Neural progenitor cell (in vitro differentiated cells): ENCODE measurements at regions not wholly inside any gene's neighbourhood (a gene's known extent, or its start where the extent isn't known, plus 50 kb on each side); places are given as distances from the start of the nearest gene placed in this dataset.

Experiments
- DNase-seq: peaks from one replicate; pipeline ENCODE4 v3.0.0-alpha.2; 2016; ENCODE audit warnings: low spot score
- H2AFZ ChIP-seq: fragments of 200-600 bp; sonication (generic); replicated peaks from 2 replicates; pipeline ENCODE4 v1.6.1; 2016; ENCODE audit warnings: antibody characterized with exemption
- H3F3A ChIP-seq: fragments of 200-600 bp; sonication (generic); 2 replicates; pipeline ENCODE4 v1.6.1; 2016; ENCODE audit warnings: antibody characterized with exemption, low read depth
- H3K27ac ChIP-seq: fragments of 200-600 bp; sonication (generic); 2 replicates; pipeline ENCODE4 v1.5.1; 2016; ENCODE audit warnings: mild to moderate bottlenecking
- H3K27me3 ChIP-seq: fragments of 200-600 bp; sonication (generic); 2 replicates; pipeline ENCODE4 v1.6.1; 2016; ENCODE audit warnings: mild to moderate bottlenecking, moderate library complexity
- H3K36me3 ChIP-seq: fragments of 200-600 bp; sonication (generic); 2 replicates; pipeline ENCODE4 v1.5.1; 2016
- H3K4me1 ChIP-seq: fragments of 200-600 bp; sonication (generic); 2 replicates; pipeline ENCODE4 v1.6.1; 2016; ENCODE audit warnings: mixed run types
- H3K4me2 ChIP-seq: fragments of 200-600 bp; sonication (generic); 2 replicates; pipeline ENCODE4 v1.6.1; 2016
- H3K4me3 ChIP-seq: fragments of 200-600 bp; sonication (generic); 2 replicates; pipeline ENCODE4 v1.5.1; 2016
- H3K79me2 ChIP-seq: fragments of 200-600 bp; sonication (generic); 2 replicates; pipeline ENCODE4 v1.6.1; 2016; ENCODE audit warnings: low read depth
- H3K9ac ChIP-seq: fragments of 200-600 bp; sonication (generic); 2 replicates; pipeline ENCODE4 v1.6.1; 2016
- H3K9me3 ChIP-seq: fragments of 200-600 bp; sonication (generic); 2 replicates; pipeline ENCODE4 v1.5.1; 2016; ENCODE audit warnings: low read depth
- H4K20me1 ChIP-seq: fragments of 200-600 bp; sonication (generic); 2 replicates; pipeline ENCODE4 v1.6.1; 2016; ENCODE audit warnings: low read depth
- H3K27ac Mint-ChIP-seq: 3 replicates; pipeline ENCODE4 v1.8.0; 2021; ENCODE audit warnings: mixed read lengths
- H3K27me3 Mint-ChIP-seq: 2 replicates; pipeline ENCODE4 v1.8.0; 2022; ENCODE audit warnings: low read depth, mild to moderate bottlenecking, inconsistent platforms, moderate library complexity, mixed read lengths; ENCODE audit not compliant: insufficient read depth
- H3K36me3 Mint-ChIP-seq: 3 replicates; pipeline ENCODE4 v1.8.0; 2021; ENCODE audit warnings: mixed read lengths
- H3K4me1 Mint-ChIP-seq: 3 replicates; pipeline ENCODE4 v1.8.0; 2021; ENCODE audit warnings: mixed read lengths
- H3K4me3 Mint-ChIP-seq: 3 replicates; pipeline ENCODE4 v1.8.0; 2021; ENCODE audit warnings: mild to moderate bottlenecking, moderate library complexity, mixed read lengths
- H3K9me3 Mint-ChIP-seq: 3 replicates; pipeline ENCODE4 v1.8.0; 2020; ENCODE audit warnings: mixed read lengths
- EZH2 ChIP-seq: fragments of 200-600 bp; sonication (generic); IDR thresholded peaks from 2 replicates; pipeline ENCODE4 v1.6.1; 2017; ENCODE audit warnings: antibody characterized with exemption, mild to moderate bottlenecking, moderate library complexity
- EZH2phosphoT487 ChIP-seq: fragments of 200-600 bp; sonication (generic); IDR thresholded peaks from 2 replicates; pipeline ENCODE4 v1.6.1; 2017; ENCODE audit warnings: antibody characterized with exemption
- TF ChIP-seq, protein P1 (sequence below): fragments of 200-600 bp; sonication (generic); IDR thresholded peaks from 2 replicates; pipeline ENCODE4 v1.5.1; 2017; ENCODE audit warnings: antibody characterized with exemption, mild to moderate bottlenecking

DNA sequence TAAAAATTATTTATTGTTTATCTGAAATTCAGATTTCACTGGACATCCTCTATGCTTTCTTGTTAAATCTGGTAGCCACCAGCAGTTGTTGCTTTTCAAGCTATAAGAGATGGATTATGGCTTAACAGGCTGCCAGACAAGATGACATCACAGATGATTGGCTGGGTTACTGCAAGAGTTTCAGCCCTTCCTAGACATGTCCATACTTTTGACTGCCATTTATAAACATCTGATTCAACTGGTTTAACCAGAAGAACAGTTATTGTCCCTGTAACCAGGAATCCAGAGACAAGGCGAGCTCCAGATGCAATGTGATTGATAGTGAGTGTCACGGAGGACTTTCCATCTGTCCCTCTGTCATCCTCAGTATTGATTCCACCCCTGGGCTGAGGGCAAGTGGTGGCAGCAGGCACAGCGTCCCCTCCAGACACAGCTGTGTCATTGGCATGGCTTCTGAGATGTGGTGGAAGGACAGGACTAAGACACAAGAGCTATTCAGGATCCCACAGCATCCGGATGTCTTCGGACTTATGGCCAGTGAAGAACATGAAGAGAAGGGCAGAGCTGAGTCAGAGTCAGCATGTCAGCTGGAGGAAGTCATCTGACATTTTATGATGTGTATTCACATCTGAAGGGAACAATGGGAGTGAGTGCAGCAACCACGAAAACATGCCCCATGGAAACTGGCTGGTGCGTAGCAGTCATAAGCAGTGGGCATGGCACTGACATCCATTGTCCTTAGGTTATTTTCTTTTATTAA is 284.5 kb upstream of the CDYL start:
- TF ChIP-seq, protein P1, sequence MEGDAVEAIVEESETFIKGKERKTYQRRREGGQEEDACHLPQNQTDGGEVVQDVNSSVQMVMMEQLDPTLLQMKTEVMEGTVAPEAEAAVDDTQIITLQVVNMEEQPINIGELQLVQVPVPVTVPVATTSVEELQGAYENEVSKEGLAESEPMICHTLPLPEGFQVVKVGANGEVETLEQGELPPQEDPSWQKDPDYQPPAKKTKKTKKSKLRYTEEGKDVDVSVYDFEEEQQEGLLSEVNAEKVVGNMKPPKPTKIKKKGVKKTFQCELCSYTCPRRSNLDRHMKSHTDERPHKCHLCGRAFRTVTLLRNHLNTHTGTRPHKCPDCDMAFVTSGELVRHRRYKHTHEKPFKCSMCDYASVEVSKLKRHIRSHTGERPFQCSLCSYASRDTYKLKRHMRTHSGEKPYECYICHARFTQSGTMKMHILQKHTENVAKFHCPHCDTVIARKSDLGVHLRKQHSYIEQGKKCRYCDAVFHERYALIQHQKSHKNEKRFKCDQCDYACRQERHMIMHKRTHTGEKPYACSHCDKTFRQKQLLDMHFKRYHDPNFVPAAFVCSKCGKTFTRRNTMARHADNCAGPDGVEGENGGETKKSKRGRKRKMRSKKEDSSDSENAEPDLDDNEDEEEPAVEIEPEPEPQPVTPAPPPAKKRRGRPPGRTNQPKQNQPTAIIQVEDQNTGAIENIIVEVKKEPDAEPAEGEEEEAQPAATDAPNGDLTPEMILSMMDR = no peak
- TF ChIP-seq EZH2 = no peak
- TF ChIP-seq EZH2phosphoT487 = no peak
- no peaks in the 10 kb centered on the region for H3K4me1 ChIP-seq
- H3K4me3 ChIP-seq = no peak overlapping the region
- no peaks in the 10 kb centered on the region for H4K20me1 ChIP-seq
- Mint-ChIP-seq H3K36me3 (peaks cover 2% of the 10 kb centered on the region), H3K27ac (no peak overlapping the region), H3K4me3 (no peak overlapping the region), H3K4me1 (no peaks in the 10 kb centered on the region), H3K27me3 (peaks cover 3% of the 10 kb centered on the region), H3K9me3 (peaks cover 25% of the 10 kb centered on the region)
- no peaks in the 10 kb centered on the region for H3K79me2 ChIP-seq
- no peaks in the 10 kb centered on the region for H3F3A ChIP-seq
- no peak overlapping the region for H3K4me2 ChIP-seq
- no peaks in the 10 kb centered on the region for H3K9me3 ChIP-seq
- H3K9ac ChIP-seq = no peak overlapping the region
- H3K27me3 ChIP-seq = no peaks in the 10 kb centered on the region
- H2AFZ ChIP-seq = no peak overlapping the region
- H3K36me3 ChIP-seq = no peaks in the 10 kb centered on the region
- H3K27ac ChIP-seq = no peak overlapping the region
- DNase-seq = no peak

DNA sequence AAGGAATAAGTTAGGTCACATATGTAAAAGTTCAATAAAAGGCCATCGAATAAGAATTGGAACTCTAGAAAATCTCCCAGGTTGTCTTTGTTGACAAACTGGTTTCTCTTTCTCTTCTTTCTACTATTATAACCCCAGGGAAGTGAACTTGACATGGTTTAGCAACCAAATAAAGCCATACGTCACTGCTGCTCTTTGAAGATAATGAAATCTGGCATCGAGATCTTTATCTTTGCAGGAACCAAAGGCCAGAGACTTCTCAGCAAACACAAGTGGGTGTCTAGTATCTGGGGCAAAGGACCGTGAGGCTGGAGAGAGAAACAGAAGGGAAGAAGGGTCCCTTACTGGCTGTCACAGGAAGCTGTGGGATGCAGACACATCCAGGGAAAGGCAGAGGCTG is 286.7 kb upstream of the CDYL start:
- Histone ChIP-seq H3K4me2 (no peak overlapping the region), H3K36me3 (no peaks in the 10 kb centered on the region), H3K9me3 (no peaks in the 10 kb centered on the region), H3K79me2 (no peaks in the 10 kb centered on the region), H4K20me1 (no peaks in the 10 kb centered on the region), H3K27me3 (no peaks in the 10 kb centered on the region), H3K4me3 (no peak overlapping the region), H2AFZ (no peak overlapping the region), H3F3A (no peaks in the 10 kb centered on the region), H3K4me1 (no peaks in the 10 kb centered on the region), H3K27ac (no peak overlapping the region), H3K9ac (no peak overlapping the region)
- Mint-ChIP-seq H3K4me3 (no peak overlapping the region), H3K4me1 (no peaks in the 10 kb centered on the region), H3K36me3 (peaks cover 2% of the 10 kb centered on the region), H3K27me3 (peaks cover 3% of the 10 kb centered on the region), H3K27ac (no peak overlapping the region), H3K9me3 (peaks cover 29% of the 10 kb centered on the region)
- TF ChIP-seq EZH2 = no peak
- TF ChIP-seq, protein P1 = no peak
- TF ChIP-seq EZH2phosphoT487 = no peak
- DNase-seq = no peak

DNA sequence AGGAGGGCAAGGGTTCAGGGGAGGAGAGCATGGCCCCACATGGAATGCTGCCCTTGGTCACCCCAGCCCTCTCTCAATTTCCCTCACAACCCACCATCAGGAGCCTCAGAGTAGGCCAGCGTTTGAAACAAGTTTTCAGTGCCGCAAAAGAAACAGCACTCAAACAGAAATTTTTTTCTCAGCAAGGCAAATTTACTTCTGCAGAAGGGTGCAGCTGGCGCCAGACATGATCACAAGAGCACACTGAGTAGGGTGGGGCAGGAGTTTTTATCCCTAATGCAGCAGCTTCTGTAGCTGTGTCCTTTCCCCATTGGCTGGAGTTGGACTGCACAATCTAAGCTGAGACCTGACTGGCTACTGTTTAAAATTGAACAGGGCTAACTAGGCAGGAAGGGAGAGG is 287.8 kb upstream of the CDYL start:
- no peaks in the 10 kb centered on the region for H3K36me3 ChIP-seq
- H3K4me1 ChIP-seq = no peaks in the 10 kb centered on the region
- H2AFZ ChIP-seq = peak overlapping the region; percentile 45
- H3K36me3 Mint-ChIP-seq = peaks cover 2% of the 10 kb centered on the region
- no peak overlapping the region for H3K27ac ChIP-seq
- H3K4me1 Mint-ChIP-seq = no peaks in the 10 kb centered on the region
- TF ChIP-seq EZH2phosphoT487 (no peak), EZH2 (no peak)
- TF ChIP-seq, protein P1 = no peak
- H3K27me3 ChIP-seq = no peaks in the 10 kb centered on the region
- H3K9me3 ChIP-seq = no peaks in the 10 kb centered on the region
- H3K9me3 Mint-ChIP-seq = peaks cover 29% of the 10 kb centered on the region
- H3K79me2 ChIP-seq = no peaks in the 10 kb centered on the region
- H3K27me3 Mint-ChIP-seq = peaks cover 3% of the 10 kb centered on the region
- no peak overlapping the region for H3K4me3 ChIP-seq
- no peaks in the 10 kb centered on the region for H4K20me1 ChIP-seq
- DNase-seq = no peak
- H3F3A ChIP-seq = no peaks in the 10 kb centered on the region
- peak overlapping the region; percentile 18 for H3K27ac Mint-ChIP-seq
- H3K4me2 ChIP-seq = no peak overlapping the region
- no peak overlapping the region for H3K9ac ChIP-seq
- H3K4me3 Mint-ChIP-seq = no peak overlapping the region
